PC-9 (cell line): ENCODE measurements at regions not wholly inside any gene's neighbourhood (a gene's known extent, or its start where the extent isn't known, plus 50 kb on each side); places are given as distances from the start of the nearest gene placed in this dataset.

Experiments
- BruUV-seq: library from RNA; stranded (reverse); fragments of 400-500 nt; replicated peaks from 2 replicates; lab custom pipeline; 2021; lab: Mats Ljungman, UMichigan
- CTCF ChIA-PET: fragments of 300-600 bp; sonication (Branson Sonifier 250); formaldehyde crosslinking; loops from one replicate; lab custom pipeline; 2022; ENCODE audit warnings: antibody characterized with exemption; lab: Charles Lee
- POLR2A ChIA-PET: fragments of 300-600 bp; sonication (Branson Sonifier 250); formaldehyde crosslinking; loops from one replicate; lab custom pipeline; 2022; ENCODE audit warnings: antibody characterized with exemption; ENCODE audit not compliant: unreplicated experiment; lab: Charles Lee
- DNase-seq, 2 experiments: peaks; one replicate each; pipeline versions ENCODE4 v3.0.0 to v3.0.0-alpha.2; 2015 to 2022; ENCODE audit warnings: mixed read lengths in 1 of 2
- H2AFZ ChIP-seq: fragments of 200-600 bp; sonication (generic); 2 replicates; pipeline ENCODE4 v1.8.1; 2017; ENCODE audit warnings: antibody characterized with exemption
- H3F3A ChIP-seq: fragments of 200-600 bp; sonication (generic); 2 replicates; pipeline ENCODE4 v1.8.1; 2017; ENCODE audit warnings: antibody characterized with exemption, mild to moderate bottlenecking, low read depth; ENCODE audit not compliant: insufficient read depth
- H3K27ac ChIP-seq: fragments of 200-600 bp; sonication (generic); 2 replicates; pipeline ENCODE4 v1.6.1; 2016; ENCODE audit warnings: mixed run types
- H3K27me3 ChIP-seq: fragments of 200-600 bp; sonication (generic); 2 replicates; pipeline ENCODE4 v1.6.1; 2016; ENCODE audit warnings: low read depth, mixed run types; ENCODE audit not compliant: insufficient read depth
- H3K36me3 ChIP-seq: fragments of 200-600 bp; sonication (generic); 2 replicates; pipeline ENCODE4 v1.6.1; 2016; ENCODE audit warnings: low read depth, mixed run types
- H3K4me1 ChIP-seq: fragments of 200-600 bp; sonication (generic); replicated peaks from 2 replicates; pipeline ENCODE4 v1.6.1; 2016; ENCODE audit warnings: mixed run types; ENCODE audit not compliant: insufficient read depth
- H3K4me2 ChIP-seq: fragments of 200-600 bp; sonication (generic); 2 replicates; pipeline ENCODE4 v1.6.1; 2017; ENCODE audit warnings: mixed run types
- H3K4me3 ChIP-seq: fragments of 200-600 bp; sonication (generic); 2 replicates; pipeline ENCODE4 v1.6.1; 2016; ENCODE audit warnings: mixed run types
- H3K79me2 ChIP-seq: fragments of 200-600 bp; sonication (generic); 2 replicates; pipeline ENCODE4 v1.6.1; 2017; ENCODE audit warnings: low read depth, mixed run types
- H3K9me2 ChIP-seq: fragments of 200-600 bp; sonication (generic); 2 replicates; pipeline ENCODE4 v1.8.1; 2017; ENCODE audit warnings: mild to moderate bottlenecking; ENCODE audit not compliant: insufficient read depth
- H3K9me3 ChIP-seq: fragments of 200-600 bp; sonication (generic); 2 replicates; pipeline ENCODE4 v1.8.1; 2016; ENCODE audit warnings: low read depth; ENCODE audit not compliant: insufficient read depth
- H4K20me1 ChIP-seq: fragments of 200-600 bp; sonication (generic); 2 replicates; pipeline ENCODE4 v1.8.1; 2017; ENCODE audit not compliant: insufficient read depth
- EZH2 ChIP-seq: fragments of 200-600 bp; sonication (generic); IDR thresholded peaks from 2 replicates; pipeline ENCODE4 v1.8.0; 2017; ENCODE audit warnings: antibody characterized with exemption, low read depth
- intact Hi-C: fragments of 100-400 bp; cut with micrococcal nuclease; formaldehyde crosslinking; loops from one replicate; pipeline ENCODE4 v1.10.0; 2022; ENCODE audit not compliant: unreplicated experiment
- TF ChIP-seq, protein P1 (sequence below): fragments of 200-600 bp; sonication (generic); conservative IDR thresholded peaks from 2 replicates; pipeline ENCODE4 v1.6.1; 2017; ENCODE audit warnings: mixed run types, antibody characterized with exemption, mild to moderate bottlenecking, moderate library complexity

DNA sequence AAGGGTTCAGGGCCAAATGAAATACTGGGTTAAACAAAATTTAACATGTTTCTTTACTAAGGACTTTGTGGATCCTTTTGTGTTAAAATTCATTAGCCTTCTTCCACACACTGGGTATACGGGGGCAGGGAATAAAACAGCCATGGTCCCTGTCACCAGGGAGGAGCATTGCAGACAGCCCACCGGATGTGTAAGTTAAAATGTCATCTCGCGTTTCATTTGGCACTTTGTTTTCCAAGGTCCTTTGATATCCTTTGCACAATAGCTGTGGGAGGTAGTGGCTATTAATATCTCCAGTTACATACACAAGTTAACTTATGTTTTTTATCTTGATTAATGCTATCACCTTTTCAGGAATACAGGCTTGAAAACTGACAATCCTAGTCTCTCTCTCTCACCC is 172.7 kb downstream of the BARHL2 start:
- no peak overlapping the region for H3K4me2 ChIP-seq
- intact Hi-C loops, result no loop called here
- H3K36me3 ChIP-seq, result no peaks in the 10 kb centered on the region
- H2AFZ ChIP-seq, result no peak overlapping the region
- TF ChIP-seq, protein P1, sequence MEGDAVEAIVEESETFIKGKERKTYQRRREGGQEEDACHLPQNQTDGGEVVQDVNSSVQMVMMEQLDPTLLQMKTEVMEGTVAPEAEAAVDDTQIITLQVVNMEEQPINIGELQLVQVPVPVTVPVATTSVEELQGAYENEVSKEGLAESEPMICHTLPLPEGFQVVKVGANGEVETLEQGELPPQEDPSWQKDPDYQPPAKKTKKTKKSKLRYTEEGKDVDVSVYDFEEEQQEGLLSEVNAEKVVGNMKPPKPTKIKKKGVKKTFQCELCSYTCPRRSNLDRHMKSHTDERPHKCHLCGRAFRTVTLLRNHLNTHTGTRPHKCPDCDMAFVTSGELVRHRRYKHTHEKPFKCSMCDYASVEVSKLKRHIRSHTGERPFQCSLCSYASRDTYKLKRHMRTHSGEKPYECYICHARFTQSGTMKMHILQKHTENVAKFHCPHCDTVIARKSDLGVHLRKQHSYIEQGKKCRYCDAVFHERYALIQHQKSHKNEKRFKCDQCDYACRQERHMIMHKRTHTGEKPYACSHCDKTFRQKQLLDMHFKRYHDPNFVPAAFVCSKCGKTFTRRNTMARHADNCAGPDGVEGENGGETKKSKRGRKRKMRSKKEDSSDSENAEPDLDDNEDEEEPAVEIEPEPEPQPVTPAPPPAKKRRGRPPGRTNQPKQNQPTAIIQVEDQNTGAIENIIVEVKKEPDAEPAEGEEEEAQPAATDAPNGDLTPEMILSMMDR, result no peak
- no peak for TF ChIP-seq EZH2
- H3F3A ChIP-seq, result no peaks in the 10 kb centered on the region
- no peak overlapping the region for H3K4me3 ChIP-seq
- H3K27me3 ChIP-seq, result no peaks in the 10 kb centered on the region
- no TSS peak for BruUV-seq
- POLR2A ChIA-PET, result no interaction called here
- H3K9me2 ChIP-seq, result peaks cover 3% of the 10 kb centered on the region; the same call in 1 of the 2 replicates
- no peaks in the 10 kb centered on the region for H3K79me2 ChIP-seq
- no peak overlapping the region for H3K27ac ChIP-seq
- DNase-seq, result no peak
- CTCF ChIA-PET, result no interaction called here
- no peaks in the 10 kb centered on the region for H3K9me3 ChIP-seq
- H4K20me1 ChIP-seq, result no peaks in the 10 kb centered on the region
- no peaks in the 10 kb centered on the region for H3K4me1 ChIP-seq

DNA sequence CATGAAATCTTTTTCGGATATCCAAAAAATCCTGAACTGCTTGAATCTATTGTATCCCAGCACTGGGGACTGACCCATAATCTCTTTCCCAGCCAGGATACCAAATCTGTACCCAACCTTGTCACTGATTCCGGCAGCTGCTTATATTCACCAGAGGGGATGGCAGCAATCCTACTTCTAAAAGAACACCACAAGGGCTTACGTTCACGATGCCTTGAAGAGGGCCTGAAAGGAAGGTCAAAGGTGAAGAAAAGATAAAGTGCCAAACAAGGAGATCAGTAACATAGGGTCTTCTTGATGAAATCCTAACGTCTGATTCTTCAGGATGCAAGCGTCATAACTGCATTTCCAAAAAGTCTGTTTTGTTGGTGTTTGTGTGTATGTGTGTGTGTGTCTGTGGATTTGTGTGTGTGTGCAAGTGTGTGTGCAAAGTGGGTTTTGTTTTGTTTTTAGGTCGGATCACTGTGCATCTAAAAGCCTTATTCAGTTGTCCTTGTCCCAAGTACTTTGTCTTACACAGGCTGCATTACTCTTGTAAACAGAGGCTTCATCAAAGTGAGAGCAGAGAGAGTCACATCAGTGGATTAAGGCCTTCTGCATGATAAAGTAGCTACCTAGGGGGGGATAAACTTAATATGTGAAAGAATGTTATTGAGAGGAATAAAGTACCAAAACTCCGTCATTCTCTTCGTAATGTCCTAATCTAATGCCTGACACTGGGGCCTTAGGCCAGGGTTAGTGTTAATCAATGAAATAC is 179.3 kb downstream of the BARHL2 start:
- no TSS peak for BruUV-seq
- Histone ChIP-seq H3K4me3 (no peak overlapping the region), H3K9me3 (no peaks in the 10 kb centered on the region), H3K27me3 (no peaks in the 10 kb centered on the region), H3K4me1 (no peaks in the 10 kb centered on the region), H3F3A (no peaks in the 10 kb centered on the region), H3K36me3 (no peaks in the 10 kb centered on the region), H2AFZ (no peak overlapping the region), H3K4me2 (no peak overlapping the region), H4K20me1 (no peaks in the 10 kb centered on the region), H3K79me2 (no peaks in the 10 kb centered on the region), H3K9me2 (peaks cover 3% of the 10 kb centered on the region; the same call in 1 of the 2 replicates), H3K27ac (no peak overlapping the region)
- ChIA-PET CTCF (no interaction called here), POLR2A (no interaction called here)
- no peak for DNase-seq
- TF ChIP-seq EZH2, result no peak
- TF ChIP-seq, protein P1, result no peak
- intact Hi-C loops, result no loop called here

DNA sequence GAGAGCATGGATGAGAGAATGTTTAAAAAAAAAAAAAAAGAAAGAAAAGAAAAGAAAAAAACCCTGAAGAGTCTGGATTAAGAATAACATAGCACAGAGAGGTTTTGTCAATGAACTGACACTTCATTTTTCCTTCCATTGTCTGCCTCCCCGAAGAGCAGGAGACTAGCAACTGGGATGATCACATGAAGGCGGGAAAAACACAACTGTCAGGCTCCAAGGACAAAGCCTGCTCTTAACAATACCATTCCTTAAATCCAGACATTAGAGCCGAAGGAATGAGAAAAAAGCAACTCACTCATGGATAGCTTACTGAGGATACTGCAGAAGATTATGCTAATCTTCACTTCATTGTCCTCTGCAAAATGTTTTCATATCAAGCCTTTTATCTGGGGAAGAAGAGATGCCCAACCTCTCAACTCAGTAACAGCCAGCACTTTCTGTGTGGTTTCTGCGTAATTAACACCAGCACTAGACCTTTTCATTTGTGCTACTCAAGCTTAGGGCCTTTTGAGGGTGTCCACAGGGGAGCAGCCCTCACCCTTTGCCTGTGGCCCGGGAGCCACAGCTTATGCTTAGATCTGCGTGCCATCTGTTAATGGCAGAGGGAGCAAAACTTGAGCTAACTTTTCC is 182.3 kb downstream of the BARHL2 start:
- BruUV-seq, result no TSS peak
- ChIA-PET CTCF (no interaction called here), POLR2A (no interaction called here)
- Histone ChIP-seq H3K27ac (no peak overlapping the region), H3K9me3 (no peaks in the 10 kb centered on the region), H3K4me2 (no peak overlapping the region), H3F3A (no peaks in the 10 kb centered on the region), H2AFZ (no peak overlapping the region), H4K20me1 (no peaks in the 10 kb centered on the region), H3K4me3 (no peak overlapping the region), H3K27me3 (no peaks in the 10 kb centered on the region), H3K36me3 (no peaks in the 10 kb centered on the region), H3K79me2 (no peaks in the 10 kb centered on the region), H3K4me1 (no peaks in the 10 kb centered on the region), H3K9me2 (no peaks in the 10 kb centered on the region)
- TF ChIP-seq, protein P1, result no peak
- no peak for TF ChIP-seq EZH2
- intact Hi-C loops, result loop anchor here (2.0 kb wide), 1 partner anchor 54 kb away; no protein-coding TSS in a partner anchor
- DNase-seq, result peak in 1 of 2 experiments; percentile 21
